DOHH2 (cell line): ENCODE measurements at regions not wholly inside any gene's neighbourhood (a gene's known extent, or its start where the extent isn't known, plus 50 kb on each side); places are given as distances from the start of the nearest gene placed in this dataset.

ENCODE experiments used
- EZH2phosphoT487 ChIP-seq: fragments of 200-600 bp; sonication (generic); IDR thresholded peaks from 2 replicates; pipeline ENCODE4 v1.6.1; 2017; ENCODE audit warnings: borderline replicate concordance, mild to moderate bottlenecking, antibody characterized with exemption, low read length, moderate library complexity, mixed read lengths
- TF ChIP-seq, protein P1 (sequence below): fragments of 200-600 bp; sonication (generic); IDR thresholded peaks from one replicate; pipeline ENCODE4 v1.5.1; 2014; ENCODE audit warnings: antibody characterized with exemption, mild to moderate bottlenecking, low read depth, low read length; ENCODE audit not compliant: poor library complexity, severe bottlenecking

DNA sequence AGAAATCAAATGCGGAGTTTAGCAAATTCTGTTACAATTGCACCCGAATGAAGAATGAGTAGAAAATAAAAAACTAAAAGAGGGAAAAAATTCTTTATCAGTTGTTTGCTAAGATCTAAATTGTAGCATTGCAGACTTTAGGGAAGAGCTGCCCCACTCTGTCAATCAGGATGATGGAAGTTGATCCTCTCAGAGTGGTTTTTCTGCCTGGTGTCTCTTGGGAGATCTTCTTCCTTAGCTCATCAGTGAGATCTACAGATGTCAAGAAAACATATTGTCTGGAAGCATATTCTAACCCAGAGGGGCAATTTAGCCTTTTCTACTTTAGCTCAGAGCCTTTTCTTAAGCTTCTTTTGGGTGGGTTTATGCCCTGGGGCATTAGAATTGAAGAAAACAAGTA is 223.2 kb upstream of the PCDH17 start:
- TF ChIP-seq, protein P1, sequence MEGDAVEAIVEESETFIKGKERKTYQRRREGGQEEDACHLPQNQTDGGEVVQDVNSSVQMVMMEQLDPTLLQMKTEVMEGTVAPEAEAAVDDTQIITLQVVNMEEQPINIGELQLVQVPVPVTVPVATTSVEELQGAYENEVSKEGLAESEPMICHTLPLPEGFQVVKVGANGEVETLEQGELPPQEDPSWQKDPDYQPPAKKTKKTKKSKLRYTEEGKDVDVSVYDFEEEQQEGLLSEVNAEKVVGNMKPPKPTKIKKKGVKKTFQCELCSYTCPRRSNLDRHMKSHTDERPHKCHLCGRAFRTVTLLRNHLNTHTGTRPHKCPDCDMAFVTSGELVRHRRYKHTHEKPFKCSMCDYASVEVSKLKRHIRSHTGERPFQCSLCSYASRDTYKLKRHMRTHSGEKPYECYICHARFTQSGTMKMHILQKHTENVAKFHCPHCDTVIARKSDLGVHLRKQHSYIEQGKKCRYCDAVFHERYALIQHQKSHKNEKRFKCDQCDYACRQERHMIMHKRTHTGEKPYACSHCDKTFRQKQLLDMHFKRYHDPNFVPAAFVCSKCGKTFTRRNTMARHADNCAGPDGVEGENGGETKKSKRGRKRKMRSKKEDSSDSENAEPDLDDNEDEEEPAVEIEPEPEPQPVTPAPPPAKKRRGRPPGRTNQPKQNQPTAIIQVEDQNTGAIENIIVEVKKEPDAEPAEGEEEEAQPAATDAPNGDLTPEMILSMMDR = no peak
- no peak for TF ChIP-seq EZH2phosphoT487
